ENCODE measurements at regions not wholly inside any gene's neighbourhood (a gene's known extent, or its start where the extent isn't known, plus 50 kb on each side); places are given as distances from the start of the nearest gene placed in this dataset.

- no peak for TF ChIP-seq POLR2AphosphoS5 (IDR thresholded peaks at IDR 0.05; ENCODE audit: low read depth, low read length)
- TF ChIP-seq PAX5 (IDR thresholded peaks at IDR 0.05; ENCODE audit: insufficient read depth, low read length, severe bottlenecking): no peak
- TF ChIP-seq POLR2A (IDR thresholded peaks at IDR 0.05; ENCODE audit: low read depth, low read length): no peak
- TF ChIP-seq TAF1 (IDR thresholded peaks at IDR 0.05; ENCODE audit: low read depth, low read length): no peak
- no peak for TF ChIP-seq POU2F2 (IDR thresholded peaks at IDR 0.05; ENCODE audit: low read depth, low read length)
Measured at GRCh38 chr5:143953851-143954250, 141.9 kb downstream of the HMHB1 start.

Measured in GM12891 (cell line).